A549 (cell line): ENCODE measurements at regions not wholly inside any gene's neighbourhood (a gene's known extent, or its start where the extent isn't known, plus 50 kb on each side); places are given as distances from the start of the nearest gene placed in this dataset.

Experiments used
- EHMT2 ChIP-seq: fragments of 200-600 bp; sonication (generic); IDR thresholded peaks from 2 replicates; pipeline ENCODE4 v1.6.1; 2016; ENCODE audit warnings: antibody characterized with exemption, low read depth, mild to moderate bottlenecking, moderate library complexity
- EP300 ChIP-seq, 2 experiments: fragments of >200 bp; sonication (Bioruptor Twin); formaldehyde crosslinking; IDR thresholded peaks; 2 replicates in 1 of 2; 3 replicates in 1 of 2; pipeline ENCODE4 v1.6.1; 2016 to 2017
- MAZ ChIP-seq: fragments of 150-350 bp; IDR thresholded peaks from 2 replicates; pipeline ENCODE4 v1.6.1; 2014; ENCODE audit warnings: antibody characterized with exemption, low read depth, low read length, borderline replicate concordance
- POLR2A ChIP-seq: IDR thresholded peaks from 2 replicates; pipeline ENCODE4 v1.6.1; 2012; ENCODE audit warnings: mild to moderate bottlenecking, low read length
- TF ChIP-seq, protein P1 (sequence below): fragments of >200 bp; sonication (Bioruptor Twin); formaldehyde crosslinking; IDR thresholded peaks from 3 replicates; pipeline ENCODE4 v1.5.1; 2016

GRCh38 chr5:27172693-27173092 lies 134.3 kb upstream of the CDH9 start:
- TF ChIP-seq, protein P1, sequence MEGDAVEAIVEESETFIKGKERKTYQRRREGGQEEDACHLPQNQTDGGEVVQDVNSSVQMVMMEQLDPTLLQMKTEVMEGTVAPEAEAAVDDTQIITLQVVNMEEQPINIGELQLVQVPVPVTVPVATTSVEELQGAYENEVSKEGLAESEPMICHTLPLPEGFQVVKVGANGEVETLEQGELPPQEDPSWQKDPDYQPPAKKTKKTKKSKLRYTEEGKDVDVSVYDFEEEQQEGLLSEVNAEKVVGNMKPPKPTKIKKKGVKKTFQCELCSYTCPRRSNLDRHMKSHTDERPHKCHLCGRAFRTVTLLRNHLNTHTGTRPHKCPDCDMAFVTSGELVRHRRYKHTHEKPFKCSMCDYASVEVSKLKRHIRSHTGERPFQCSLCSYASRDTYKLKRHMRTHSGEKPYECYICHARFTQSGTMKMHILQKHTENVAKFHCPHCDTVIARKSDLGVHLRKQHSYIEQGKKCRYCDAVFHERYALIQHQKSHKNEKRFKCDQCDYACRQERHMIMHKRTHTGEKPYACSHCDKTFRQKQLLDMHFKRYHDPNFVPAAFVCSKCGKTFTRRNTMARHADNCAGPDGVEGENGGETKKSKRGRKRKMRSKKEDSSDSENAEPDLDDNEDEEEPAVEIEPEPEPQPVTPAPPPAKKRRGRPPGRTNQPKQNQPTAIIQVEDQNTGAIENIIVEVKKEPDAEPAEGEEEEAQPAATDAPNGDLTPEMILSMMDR = no peak
- TF ChIP-seq MAZ (no peak), EP300 (IDR thresholded peaks at IDR 0.05) (no peak), POLR2A (no peak), EHMT2 (no peak)
